Vagina (tissue), 2 donors: ENCODE measurements at regions not wholly inside any gene's neighbourhood (a gene's known extent, or its start where the extent isn't known, plus 50 kb on each side); places are given as distances from the start of the nearest gene placed in this dataset.

Experiments
- POLR2A ChIP-seq, 2 donors: fragments of 450-650 bp; IDR thresholded peaks; one replicate each; pipeline ENCODE4 v1.6.1; 2017; ENCODE audit warnings: antibody characterized with exemption in 2 of 2, mild to moderate bottlenecking in 2 of 2, moderate library complexity in 2 of 2
- POLR2AphosphoS5 ChIP-seq, 2 donors: sonication (generic); formaldehyde crosslinking; IDR thresholded peaks; one replicate each; pipeline ENCODE4 v1.9.0; 2017; ENCODE audit warnings: antibody characterized with exemption in 2 of 2, mild to moderate bottlenecking in 2 of 2, low read depth in 1 of 2; ENCODE audit not compliant: insufficient read depth in 1 of 2
- TF ChIP-seq, protein P1 (sequence below), 3 experiments: fragments of 450-650 bp in 2 of 3; fragments of 200-600 bp in 1 of 3; sonication (generic) in 1 of 3; IDR thresholded peaks; one replicate each; pipeline ENCODE4 v1.5.1; 2017 to 2019; ENCODE audit warnings: antibody characterized with exemption in 3 of 3, mild to moderate bottlenecking in 2 of 3, moderate library complexity in 2 of 3

DNA sequence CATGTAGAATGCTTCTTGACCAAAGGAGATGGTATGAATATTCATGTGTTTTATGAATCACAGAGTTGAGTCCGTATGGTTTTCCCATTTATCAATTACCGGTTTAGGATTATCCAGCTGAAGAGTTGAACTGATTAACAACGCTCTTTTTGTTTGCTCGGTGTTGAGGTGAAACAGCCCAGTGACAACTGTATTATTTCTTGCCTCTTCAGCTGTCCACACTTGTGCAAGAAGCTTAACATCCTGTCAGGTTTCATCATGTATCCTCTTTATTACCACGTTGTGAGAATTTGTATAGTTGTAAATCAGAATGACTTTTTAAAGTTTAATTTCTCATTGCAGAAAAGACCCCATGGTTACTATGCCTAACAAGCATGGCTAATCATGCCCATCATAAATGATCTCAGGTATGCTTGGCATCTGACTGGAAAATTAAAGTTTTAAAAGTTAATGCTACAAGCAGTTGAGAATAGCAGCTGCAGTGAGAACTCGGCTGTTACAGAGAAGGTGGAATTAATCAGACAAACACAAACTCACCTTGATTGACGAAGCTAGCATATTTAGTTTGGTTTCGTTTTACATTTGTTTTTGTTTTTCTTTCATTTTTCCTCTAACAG is 563.2 kb upstream of the ADGRL2 start:
- TF ChIP-seq POLR2AphosphoS5 (IDR thresholded peaks at IDR 0.05; ENCODE audit: insufficient read depth in 1 of 2, low read depth in 1 of 2) (no peak), POLR2A (IDR thresholded peaks at IDR 0.05) (no peak)
- TF ChIP-seq, protein P1, sequence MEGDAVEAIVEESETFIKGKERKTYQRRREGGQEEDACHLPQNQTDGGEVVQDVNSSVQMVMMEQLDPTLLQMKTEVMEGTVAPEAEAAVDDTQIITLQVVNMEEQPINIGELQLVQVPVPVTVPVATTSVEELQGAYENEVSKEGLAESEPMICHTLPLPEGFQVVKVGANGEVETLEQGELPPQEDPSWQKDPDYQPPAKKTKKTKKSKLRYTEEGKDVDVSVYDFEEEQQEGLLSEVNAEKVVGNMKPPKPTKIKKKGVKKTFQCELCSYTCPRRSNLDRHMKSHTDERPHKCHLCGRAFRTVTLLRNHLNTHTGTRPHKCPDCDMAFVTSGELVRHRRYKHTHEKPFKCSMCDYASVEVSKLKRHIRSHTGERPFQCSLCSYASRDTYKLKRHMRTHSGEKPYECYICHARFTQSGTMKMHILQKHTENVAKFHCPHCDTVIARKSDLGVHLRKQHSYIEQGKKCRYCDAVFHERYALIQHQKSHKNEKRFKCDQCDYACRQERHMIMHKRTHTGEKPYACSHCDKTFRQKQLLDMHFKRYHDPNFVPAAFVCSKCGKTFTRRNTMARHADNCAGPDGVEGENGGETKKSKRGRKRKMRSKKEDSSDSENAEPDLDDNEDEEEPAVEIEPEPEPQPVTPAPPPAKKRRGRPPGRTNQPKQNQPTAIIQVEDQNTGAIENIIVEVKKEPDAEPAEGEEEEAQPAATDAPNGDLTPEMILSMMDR (IDR thresholded peaks at IDR 0.05) = no peak
